Mucosa of descending colon (tissue), 3 donors: ENCODE measurements at regions not wholly inside any gene's neighbourhood (a gene's known extent, or its start where the extent isn't known, plus 50 kb on each side); places are given as distances from the start of the nearest gene placed in this dataset.

Source experiments
- ATAC-seq: fragments of 200-7000 bp; cut with Tn5 transposase; one replicate; pipeline ENCODE4 v1.9.1; 2020; ENCODE audit warnings: mild to moderate bottlenecking, moderate library complexity
- DNase-seq, 3 donors: peaks; one replicate each; pipeline ENCODE4 v3.0.0-alpha.2; 2020
- H3K36me3 ChIP-seq: fragments of 200-600 bp; one replicate; pipeline ENCODE4 v1.8.0; 2021; ENCODE audit warnings: low read depth, mild to moderate bottlenecking
- H3K4me1 ChIP-seq: fragments of 200-600 bp; one replicate; pipeline ENCODE4 v1.8.0; 2021; ENCODE audit warnings: low read depth, mild to moderate bottlenecking
- H3K4me3 ChIP-seq: fragments of 200-600 bp; one replicate; pipeline ENCODE4 v1.8.0; 2021; ENCODE audit warnings: mild to moderate bottlenecking
- H3K9me3 ChIP-seq: fragments of 200-600 bp; one replicate; pipeline ENCODE4 v1.8.0; 2021; ENCODE audit warnings: mild to moderate bottlenecking
- CTCF ChIP-seq: fragments of 200-600 bp; IDR thresholded peaks from one replicate; pipeline ENCODE4 v1.8.0; 2022; ENCODE audit warnings: antibody characterized with exemption, mild to moderate bottlenecking
- intact Hi-C, 2 donors: fragments of 100-400 bp; cut with DNase I in 1 of 2; cut with micrococcal nuclease in 1 of 2; formaldehyde crosslinking; loops; one replicate each; pipeline versions ENCODE4 v1.11.0 to v1.11.1; 2022; cut with DNase I, micrococcal nuclease
- donor health status: DM: no; HTN: no; CAD: no; lungs with moderate emphysema.
- donor health status: DM: no; HTN: no; CAD: no.
- donor health status: DM: no; HTN: yes; CAD: no.

GRCh38 chr2:217706513-217706912 lies 296.3 kb downstream of the TNS1 start:
- no peaks in the 10 kb centered on the region for H3K9me3 ChIP-seq
- intact Hi-C loops, result no loop called here
- H3K36me3 ChIP-seq, result no peaks in the 10 kb centered on the region
- ATAC-seq, result no peak
- no peak for TF ChIP-seq CTCF
- no peak for DNase-seq
- no peak overlapping the region for H3K4me3 ChIP-seq
- H3K4me1 ChIP-seq, result no peaks in the 10 kb centered on the region

GRCh38 chr2:217706095-217706494 lies 296.7 kb downstream of the TNS1 start:
- ATAC-seq, result no peak
- Histone ChIP-seq H3K4me3 (no peak overlapping the region), H3K4me1 (no peaks in the 10 kb centered on the region), H3K36me3 (no peaks in the 10 kb centered on the region), H3K9me3 (no peaks in the 10 kb centered on the region)
- intact Hi-C loops, result no loop called here
- TF ChIP-seq CTCF, result no peak
- DNase-seq, result no peak

GRCh38 chr2:217705461-217705860 lies 297.3 kb downstream of the TNS1 start:
- intact Hi-C loops, result no loop called here
- no peak for TF ChIP-seq CTCF

GRCh38 chr2:217703999-217704398 lies 298.8 kb downstream of the TNS1 start:
- intact Hi-C loops, result no loop called here

More at GRCh38 chr2:217705461-217705860, 297.3 kb downstream of the TNS1 start:
- H3K4me3 ChIP-seq, result no peak overlapping the region
- ATAC-seq (no peak), DNase-seq (no peak)
- no peaks in the 10 kb centered on the region for H3K36me3 ChIP-seq
- H3K9me3 ChIP-seq, result no peaks in the 10 kb centered on the region
- H3K4me1 ChIP-seq, result no peaks in the 10 kb centered on the region

GRCh38 chr2:217703102-217703501 lies 299.7 kb downstream of the TNS1 start:
- DNase-seq (no peak), ATAC-seq (no peak)
- no peak overlapping the region for H3K4me3 ChIP-seq
- no peak for TF ChIP-seq CTCF
- H3K4me1 ChIP-seq, result no peaks in the 10 kb centered on the region
- no peaks in the 10 kb centered on the region for H3K9me3 ChIP-seq
- intact Hi-C loops, result no loop called here
- no peaks in the 10 kb centered on the region for H3K36me3 ChIP-seq

More at GRCh38 chr2:217703999-217704398, 298.8 kb downstream of the TNS1 start:
- no peaks in the 10 kb centered on the region for H3K4me1 ChIP-seq
- H3K36me3 ChIP-seq, result no peaks in the 10 kb centered on the region
- DNase-seq (no peak), ATAC-seq (no peak)
- H3K4me3 ChIP-seq, result no peak overlapping the region
- no peak for TF ChIP-seq CTCF
- H3K9me3 ChIP-seq, result no peaks in the 10 kb centered on the region

GRCh38 chr2:217701622-217702021 lies 301.2 kb downstream of the TNS1 start:
- intact Hi-C loops, result no loop called here
- no peaks in the 10 kb centered on the region for H3K9me3 ChIP-seq
- no peak for DNase-seq

More at GRCh38 chr2:217701622-217702021, 301.2 kb downstream of the TNS1 start:
- Histone ChIP-seq H3K36me3 (no peaks in the 10 kb centered on the region), H3K4me1 (no peaks in the 10 kb centered on the region), H3K4me3 (no peak overlapping the region)
- no peak for TF ChIP-seq CTCF
- no peak for ATAC-seq
